GM10248 (cell line): ENCODE measurements at regions not wholly inside any gene's neighbourhood (a gene's known extent, or its start where the extent isn't known, plus 50 kb on each side); places are given as distances from the start of the nearest gene placed in this dataset.

ENCODE experiments used
- CTCF ChIA-PET: fragments of 300-600 bp; sonication (Branson Sonifier 250); formaldehyde crosslinking; extraction: SDS; loops from one replicate; lab custom pipeline; 2021; ENCODE audit warnings: antibody characterized with exemption; lab: Yijun Ruan, JAX
- POLR2A ChIA-PET: fragments of 350-650 bp; sonication (Branson Sonifier 250); formaldehyde crosslinking; extraction: SDS; loops from one replicate; lab custom pipeline; 2020; ENCODE audit warnings: antibody characterized with exemption; lab: Yijun Ruan, JAX
- DNase-seq: peaks from one replicate; pipeline ENCODE4 v3.0.0; 2012; ENCODE audit errors: extremely low spot score
- TF ChIP-seq, protein P1 (sequence below): IDR thresholded peaks from 2 replicates; pipeline ENCODE4 v1.5.1; 2012; ENCODE audit warnings: mild to moderate bottlenecking, low read depth; ENCODE audit errors: extremely low read depth, missing control alignments, control extremely low read depth

DNA sequence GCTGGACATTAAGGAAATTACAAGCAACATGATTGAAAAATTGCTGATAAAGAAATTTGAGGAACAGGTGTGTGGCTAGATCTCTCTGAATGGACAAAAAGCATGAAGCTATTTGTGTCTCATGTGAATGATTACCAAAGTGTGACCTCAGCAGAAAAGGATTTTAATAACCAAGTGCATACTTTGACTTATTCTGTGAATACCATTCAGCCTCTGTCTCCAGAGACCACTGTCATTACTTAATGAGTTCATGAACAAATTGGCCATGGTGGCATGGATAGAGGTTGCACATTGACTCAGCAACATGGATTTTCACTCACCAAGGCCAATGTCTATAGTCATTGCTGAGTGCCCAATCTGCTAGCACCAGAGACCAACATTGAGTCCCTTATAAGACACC is 874.6 kb upstream of the POT1 start:
- DNase-seq = no peak
- CTCF ChIA-PET = interaction anchor here (1.0 kb wide), 1 partner anchor 8 kb away, joined by 4 read pairs; no protein-coding TSS in a partner anchor
- POLR2A ChIA-PET = no interaction called here
- TF ChIP-seq, protein P1, sequence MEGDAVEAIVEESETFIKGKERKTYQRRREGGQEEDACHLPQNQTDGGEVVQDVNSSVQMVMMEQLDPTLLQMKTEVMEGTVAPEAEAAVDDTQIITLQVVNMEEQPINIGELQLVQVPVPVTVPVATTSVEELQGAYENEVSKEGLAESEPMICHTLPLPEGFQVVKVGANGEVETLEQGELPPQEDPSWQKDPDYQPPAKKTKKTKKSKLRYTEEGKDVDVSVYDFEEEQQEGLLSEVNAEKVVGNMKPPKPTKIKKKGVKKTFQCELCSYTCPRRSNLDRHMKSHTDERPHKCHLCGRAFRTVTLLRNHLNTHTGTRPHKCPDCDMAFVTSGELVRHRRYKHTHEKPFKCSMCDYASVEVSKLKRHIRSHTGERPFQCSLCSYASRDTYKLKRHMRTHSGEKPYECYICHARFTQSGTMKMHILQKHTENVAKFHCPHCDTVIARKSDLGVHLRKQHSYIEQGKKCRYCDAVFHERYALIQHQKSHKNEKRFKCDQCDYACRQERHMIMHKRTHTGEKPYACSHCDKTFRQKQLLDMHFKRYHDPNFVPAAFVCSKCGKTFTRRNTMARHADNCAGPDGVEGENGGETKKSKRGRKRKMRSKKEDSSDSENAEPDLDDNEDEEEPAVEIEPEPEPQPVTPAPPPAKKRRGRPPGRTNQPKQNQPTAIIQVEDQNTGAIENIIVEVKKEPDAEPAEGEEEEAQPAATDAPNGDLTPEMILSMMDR = no peak

DNA sequence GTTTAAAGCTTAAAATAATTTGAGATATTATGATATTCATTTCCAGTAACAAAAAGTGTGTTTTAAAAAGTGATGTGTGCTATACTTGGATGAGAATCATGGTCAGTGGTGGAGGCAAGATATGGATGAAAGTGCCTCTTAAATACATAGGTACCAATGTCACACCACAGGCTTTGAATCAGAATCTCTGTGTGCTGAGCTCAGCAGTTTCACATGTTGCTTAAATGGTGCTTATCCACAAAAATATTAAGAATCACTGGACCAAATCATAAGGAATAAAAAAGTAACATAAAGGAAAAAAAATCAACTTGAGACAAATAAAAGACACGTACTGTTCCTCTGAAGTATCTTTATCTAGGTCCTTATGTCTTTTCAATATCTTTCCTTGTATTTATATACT is 850.5 kb upstream of the POT1 start:
- POLR2A ChIA-PET = no interaction called here
- CTCF ChIA-PET = interaction anchor here (1.5 kb wide), 1 partner anchor 10 kb away, joined by 3 read pairs; no protein-coding TSS in a partner anchor
- DNase-seq = no peak
- TF ChIP-seq, protein P1 = no peak

DNA sequence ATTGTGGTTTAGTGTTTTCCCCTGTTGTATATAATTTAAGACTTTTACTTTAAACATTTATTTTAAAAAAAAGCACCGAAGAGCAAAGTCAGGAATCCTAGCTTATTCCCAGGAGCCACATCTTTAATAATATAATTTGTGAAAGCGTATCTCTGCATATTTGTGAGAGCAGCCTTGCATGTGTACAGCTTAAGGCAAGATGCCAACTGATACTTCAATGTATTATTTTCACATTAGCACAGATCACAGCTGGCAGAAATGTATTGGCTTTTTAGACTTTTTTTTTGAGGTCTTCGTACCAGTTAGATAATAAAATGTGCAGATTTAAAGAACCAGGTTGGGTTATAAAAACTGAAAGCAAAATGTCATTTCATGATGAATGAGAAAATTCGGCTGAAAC is 845.7 kb upstream of the POT1 start:
- DNase-seq = no peak
- TF ChIP-seq, protein P1 = no peak
- POLR2A ChIA-PET = no interaction called here
- CTCF ChIA-PET = interaction anchor here (0.9 to 1.2 kb wide), 2 partner anchors 13 to 14 kb away, joined by 3 read pairs; no protein-coding TSS in a partner anchor

DNA sequence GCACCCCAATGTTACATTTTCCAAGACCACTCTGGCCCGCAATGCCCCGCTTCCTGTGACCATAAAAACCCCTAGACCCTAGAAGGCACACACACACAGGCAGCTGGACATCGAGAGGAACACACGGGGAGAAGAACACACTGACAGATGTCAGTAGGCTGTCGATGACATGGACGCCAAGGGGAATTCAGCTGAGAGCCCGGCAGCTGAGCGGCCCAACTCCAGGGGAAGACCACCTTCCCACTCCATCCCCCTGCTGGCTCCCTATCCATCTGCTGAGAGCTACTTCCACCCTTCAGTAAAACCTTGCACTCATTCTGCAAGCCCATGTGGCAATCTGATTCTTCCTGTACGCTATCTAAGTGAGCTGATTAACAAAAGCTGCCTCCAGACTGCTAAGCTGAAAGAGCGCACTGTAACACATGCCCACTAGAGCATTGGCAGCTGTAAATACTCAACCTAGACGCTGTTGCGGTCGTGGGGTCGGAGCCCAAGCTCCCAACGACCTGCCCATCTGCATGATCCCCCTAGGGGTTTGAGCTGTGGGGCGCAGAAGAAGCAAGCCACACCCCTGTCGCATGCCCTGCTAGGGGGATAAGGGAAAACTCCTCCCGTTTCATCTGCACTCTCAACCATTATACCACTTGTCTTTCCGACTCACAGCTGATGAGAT is 843.6 kb upstream of the POT1 start:
- POLR2A ChIA-PET = no interaction called here
- DNase-seq = no peak
- TF ChIP-seq, protein P1 = no peak
- CTCF ChIA-PET = no interaction called here

DNA sequence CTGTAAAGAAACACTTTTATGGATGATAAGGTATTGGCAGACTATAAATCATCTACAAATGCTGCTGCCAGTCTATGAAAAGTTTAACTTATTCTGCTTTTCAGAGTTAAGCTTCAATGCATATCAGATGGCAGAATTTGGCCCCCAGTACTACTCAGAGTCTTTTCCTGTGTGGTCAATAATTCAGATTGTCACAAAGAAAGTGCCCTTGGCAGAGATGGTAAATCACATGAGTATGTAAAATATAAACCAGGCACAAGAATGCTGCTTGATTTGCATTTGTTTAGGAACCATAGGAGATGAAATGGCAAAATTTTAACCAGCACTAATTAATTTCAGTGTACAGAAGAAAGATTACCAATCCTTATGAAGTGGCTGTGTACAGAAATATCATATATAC is 818.3 kb upstream of the POT1 start:
- TF ChIP-seq, protein P1 = no peak
- ChIA-PET POLR2A (no interaction called here), CTCF (no interaction called here)
- no peak for DNase-seq

DNA sequence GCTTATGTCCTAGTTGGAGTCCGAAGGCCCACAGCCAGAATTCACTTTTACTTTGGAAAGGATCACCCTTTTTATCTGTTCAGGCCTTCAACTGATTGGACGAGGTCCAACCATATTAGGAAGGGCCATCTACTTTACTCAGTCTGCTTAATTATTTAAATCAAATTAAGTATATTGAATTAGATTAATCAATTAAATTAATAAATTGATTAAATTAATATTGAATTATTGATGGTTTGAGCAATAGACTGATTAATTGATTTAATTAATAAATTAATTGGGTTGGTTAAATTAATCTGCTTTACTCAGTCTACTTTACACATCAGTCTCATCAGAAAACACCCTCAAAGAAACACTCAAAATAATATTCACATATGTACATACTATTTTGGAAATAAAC is 816.9 kb upstream of the POT1 start:
- ChIA-PET POLR2A (no interaction called here), CTCF (no interaction called here)
- TF ChIP-seq, protein P1 = no peak
- DNase-seq = no peak
